SK-N-SH (cell line): ENCODE measurements at regions not wholly inside any gene's neighbourhood (a gene's known extent, or its start where the extent isn't known, plus 50 kb on each side); places are given as distances from the start of the nearest gene placed in this dataset.

Source experiments
- CTCF ChIA-PET: fragments of 300-600, 350-600 bp; formaldehyde crosslinking; extraction: SDS; loops from one replicate; lab custom pipeline; 2021; lab: Yijun Ruan, JAX
- POLR2A ChIA-PET: fragments of 350-600 bp; sonication (Branson Sonifier 250); formaldehyde crosslinking; extraction: SDS; loops from one replicate; lab custom pipeline; 2020; ENCODE audit warnings: antibody characterized with exemption, inconsistent platforms; lab: Yijun Ruan, JAX
- DNase-seq: peaks from one replicate; pipeline ENCODE4 v3.0.0; 2012
- H2AFZ ChIP-seq: fragments of 200-600 bp; sonication (generic); 2 replicates; pipeline ENCODE4 v1.8.1; 2016; ENCODE audit warnings: antibody characterized with exemption, mild to moderate bottlenecking, low read depth
- H3F3A ChIP-seq: fragments of 200-600 bp; sonication (generic); replicated peaks from 2 replicates; pipeline ENCODE3; 2016; ENCODE audit warnings: antibody characterized with exemption, mild to moderate bottlenecking; ENCODE audit not compliant: insufficient read depth
- H3K27ac ChIP-seq, 2 experiments: fragments of 200-500 bp in 1 of 2; fragments of 200-600 bp in 1 of 2; sonication (Bioruptor generic) in 1 of 2; sonication (generic), shearing (Covaris generic) in 1 of 2; 2 replicates each; pipeline versions ENCODE4 v1.5.1 to v1.6.1; 2014 to 2016; ENCODE audit warnings: low read depth in 2 of 2, inconsistent platforms in 1 of 2, low read length in 1 of 2, mild to moderate bottlenecking in 1 of 2, mixed read lengths in 1 of 2
- H3K27me3 ChIP-seq: fragments of 200-600 bp; sonication (generic), shearing (Covaris generic); 2 replicates; pipeline ENCODE4 v1.6.1; 2016; ENCODE audit warnings: mixed run types; ENCODE audit not compliant: insufficient read depth
- H3K36me3 ChIP-seq, 2 experiments: fragments of 200-500 bp in 1 of 2; fragments of 200-600 bp in 1 of 2; sonication (Bioruptor generic) in 1 of 2; sonication (generic) in 1 of 2; replicated peaks in 1 of 2; 2 replicates each; pipeline versions ENCODE3 to v1.5.1; 2014 to 2016; ENCODE audit warnings: low read length in 1 of 2, mild to moderate bottlenecking in 1 of 2; ENCODE audit not compliant: insufficient read depth in 2 of 2, control insufficient read depth in 1 of 2
- H3K4me1 ChIP-seq, 2 experiments: fragments of 200-500 bp in 1 of 2; fragments of 200-600 bp in 1 of 2; sonication (Bioruptor generic) in 1 of 2; sonication (generic), shearing (Covaris generic) in 1 of 2; 2 replicates each; pipeline versions ENCODE4 v1.5.1 to v1.6.1; 2014 to 2016; ENCODE audit warnings: low read depth in 1 of 2, low read length in 1 of 2, mixed run types in 1 of 2; ENCODE audit not compliant: insufficient read depth in 2 of 2, control insufficient read depth in 1 of 2
- H3K4me2 ChIP-seq: fragments of 200-600 bp; sonication (generic), shearing (Covaris generic); 2 replicates; pipeline ENCODE4 v1.6.1; 2017; ENCODE audit warnings: mixed run types
- H3K4me3 ChIP-seq, 2 experiments: fragments of 200-500 bp in 1 of 2; fragments of 200-600 bp in 1 of 2; sonication (Bioruptor generic) in 1 of 2; sonication (generic), shearing (Covaris generic) in 1 of 2; 2 replicates each; pipeline versions ENCODE4 v1.5.1 to v1.8.1; 2014 to 2016; ENCODE audit warnings: low read depth in 2 of 2, inconsistent platforms in 1 of 2, low read length in 1 of 2, mild to moderate bottlenecking in 1 of 2, mixed read lengths in 1 of 2, moderate library complexity in 1 of 2
- H3K79me2 ChIP-seq: fragments of 200-600 bp; sonication (generic); 2 replicates; pipeline ENCODE4 v1.8.1; 2017; ENCODE audit warnings: mild to moderate bottlenecking; ENCODE audit not compliant: insufficient read depth
- H3K9ac ChIP-seq: fragments of 200-600 bp; sonication (generic); 2 replicates; pipeline ENCODE4 v1.6.1; 2017; ENCODE audit warnings: mixed run types
- H3K9me2 ChIP-seq: fragments of 200-600 bp; sonication (generic); 2 replicates; pipeline ENCODE4 v1.6.1; 2017; ENCODE audit warnings: mixed run types
- H3K9me3 ChIP-seq: fragments of 200-600 bp; sonication (generic); 2 replicates; pipeline ENCODE4 v1.6.1; 2017; ENCODE audit warnings: mixed run types, mild to moderate bottlenecking, moderate library complexity
- H4K20me1 ChIP-seq: fragments of 200-600 bp; sonication (generic); 2 replicates; pipeline ENCODE4 v1.6.1; 2017; ENCODE audit warnings: mild to moderate bottlenecking, mixed run types; ENCODE audit not compliant: insufficient read depth
- CTCF ChIP-seq: fragments of 200-600 bp; sonication (generic); IDR thresholded peaks from 2 replicates; pipeline ENCODE4 v1.6.1; 2017; ENCODE audit warnings: antibody characterized with exemption, mild to moderate bottlenecking, moderate library complexity
- EP300 ChIP-seq, 2 experiments: IDR thresholded peaks; 2 replicates each; pipeline versions ENCODE4 v1.4.0 to v1.6.1; 2012; ENCODE audit warnings: borderline replicate concordance in 1 of 2, low read depth in 1 of 2, low read length in 1 of 2
- FOXM1 ChIP-seq: IDR thresholded peaks from 2 replicates; pipeline ENCODE4 v1.4.0; 2012; ENCODE audit warnings: low read depth, mild to moderate bottlenecking
- GABPA ChIP-seq: IDR thresholded peaks from 2 replicates; pipeline ENCODE4 v1.4.0; 2012; ENCODE audit warnings: low read depth, mild to moderate bottlenecking
- GATA2 ChIP-seq: sonication (generic); formaldehyde crosslinking; IDR thresholded peaks from 2 replicates; pipeline ENCODE4 v1.5.0; 2020; ENCODE audit warnings: mild to moderate bottlenecking, missing genetic modification reagents
- MAX ChIP-seq: IDR thresholded peaks from 2 replicates; pipeline ENCODE4 v1.4.0; 2012; ENCODE audit warnings: low read depth
- MEF2A ChIP-seq: IDR thresholded peaks from 2 replicates; pipeline ENCODE4 v1.4.0; 2012; ENCODE audit warnings: low read depth, borderline replicate concordance
- MXI1 ChIP-seq: IDR thresholded peaks from 2 replicates; pipeline ENCODE4 v1.6.1; 2012; ENCODE audit warnings: mild to moderate bottlenecking, low read depth, low read length, improper control_type of control experiment
- NFIC ChIP-seq: IDR thresholded peaks from 2 replicates; pipeline ENCODE4 v1.4.0; 2012; ENCODE audit warnings: borderline replicate concordance
- NRF1 ChIP-seq: IDR thresholded peaks from 2 replicates; pipeline ENCODE4 v1.6.1; 2012; ENCODE audit warnings: low read depth, mild to moderate bottlenecking, low read length
- PBX3 ChIP-seq: IDR thresholded peaks from 2 replicates; pipeline ENCODE4; 2012
- RCOR1 ChIP-seq: fragments of 150-350 bp; IDR thresholded peaks from 2 replicates; pipeline ENCODE4 v1.6.1; 2017; ENCODE audit warnings: antibody characterized with exemption, low read length
- REST ChIP-seq: IDR thresholded peaks from 2 replicates; pipeline ENCODE4 v1.6.1; 2012; ENCODE audit warnings: mild to moderate bottlenecking, low read depth, low read length, moderate library complexity
- RFX5 ChIP-seq: IDR thresholded peaks from 2 replicates; pipeline ENCODE4 v1.6.1; 2012; ENCODE audit warnings: mild to moderate bottlenecking, improper control_type of control experiment, low read length
- RXRA ChIP-seq: IDR thresholded peaks from 2 replicates; pipeline ENCODE4 v1.4.0; 2012; ENCODE audit warnings: low read depth, mild to moderate bottlenecking, borderline replicate concordance
- TCF12 ChIP-seq: IDR thresholded peaks from 2 replicates; pipeline ENCODE4 v1.4.0; 2012
- TEAD4 ChIP-seq: IDR thresholded peaks from 2 replicates; pipeline ENCODE4 v1.4.0; 2012; ENCODE audit warnings: mild to moderate bottlenecking, borderline replicate concordance; ENCODE audit not compliant: insufficient read depth
- USF1 ChIP-seq: IDR thresholded peaks from 2 replicates; pipeline ENCODE4 v1.4.0; 2012; ENCODE audit warnings: low read depth, borderline replicate concordance
- USF2 ChIP-seq: fragments of 150-350 bp; IDR thresholded peaks from 2 replicates; pipeline ENCODE4 v1.6.1; 2017; ENCODE audit warnings: antibody characterized with exemption, low read length, low read depth, borderline replicate concordance
- YY1 ChIP-seq: IDR thresholded peaks from 2 replicates; pipeline ENCODE4 v1.4.0; 2012; ENCODE audit warnings: low read depth, mild to moderate bottlenecking
- ZBTB33 ChIP-seq: IDR thresholded peaks from 2 replicates; pipeline ENCODE4 v1.4.0; 2012; ENCODE audit warnings: low read depth, borderline replicate concordance
- WGBS: methylation state at CpG from one replicate; pipeline ENCODE4 v1.1.6; 2017; ENCODE audit warnings: low lambda C conversion rate; 5-methylcytosine and 5-hydroxymethylcytosine counted together

- no peak for TF ChIP-seq USF2
- no peak for TF ChIP-seq MAX
These were observed 79.8 kb upstream of the ZNF462 start (continued) for GRCh38 chr9:106783121-106783520.

GRCh38 chr9:106784076-106784475 is 78.9 kb upstream of the ZNF462 start:
- Histone ChIP-seq H4K20me1 (no peaks in the 10 kb centered on the region), H2AFZ (no peak overlapping the region), H3K4me2 (no peak overlapping the region), H3K79me2 (no peaks in the 10 kb centered on the region), H3K36me3 (no peaks in the 10 kb centered on the region), H3K27me3 (no peaks in the 10 kb centered on the region), H3K9ac (no peak overlapping the region), H3K9me3 (no peaks in the 10 kb centered on the region), H3K4me1 (no peaks in the 10 kb centered on the region), H3F3A (no peaks in the 10 kb centered on the region), H3K27ac (no peak overlapping the region), H3K4me3 (no peak overlapping the region), H3K9me2 (no peaks in the 10 kb centered on the region)
- ChIA-PET POLR2A (no interaction called here), CTCF (no interaction called here)
- no peak for TF ChIP-seq RFX5
- no peak for TF ChIP-seq USF2
- no peak for TF ChIP-seq RXRA
- no peak for TF ChIP-seq FOXM1
- no peak for TF ChIP-seq YY1
- no peak for TF ChIP-seq USF1
- no peak for TF ChIP-seq RCOR1
- TF ChIP-seq MXI1, result no peak
- no peak for TF ChIP-seq TCF12
- no peak for TF ChIP-seq NRF1
- no peak for TF ChIP-seq NFIC
- no peak for TF ChIP-seq TEAD4
- TF ChIP-seq REST, result no peak
- TF ChIP-seq MEF2A, result no peak
- TF ChIP-seq CTCF, result no peak
- TF ChIP-seq EP300 (IDR thresholded peaks at IDR 0.05; ENCODE audit: borderline replicate concordance in 1 of 2, low read depth in 1 of 2, low read length in 1 of 2), result no peak
- no peak for TF ChIP-seq GABPA
- TF ChIP-seq ZBTB33, result no peak
- no peak for TF ChIP-seq GATA2 (CRISPR knock-in tag)
- TF ChIP-seq PBX3, result no peak
- no peak for DNase-seq
- WGBS, result 33% methylated on average over 3 of the region's 3 CpGs
